Loucy (cell line): ENCODE measurements at regions not wholly inside any gene's neighbourhood (a gene's known extent, or its start where the extent isn't known, plus 50 kb on each side); places are given as distances from the start of the nearest gene placed in this dataset.

Source experiments
- EZH2phosphoT487 ChIP-seq: fragments of 200-600 bp; IDR thresholded peaks from 2 replicates; pipeline ENCODE4 v1.6.1; 2018; ENCODE audit warnings: antibody characterized with exemption, mild to moderate bottlenecking, moderate library complexity, borderline replicate concordance
- TF ChIP-seq, protein P1 (sequence below): fragments of 200-600 bp; sonication (generic); conservative IDR thresholded peaks from 2 replicates; pipeline ENCODE4 v1.5.1; 2014; ENCODE audit warnings: mild to moderate bottlenecking, antibody characterized with exemption, low read length

- TF ChIP-seq, protein P1, sequence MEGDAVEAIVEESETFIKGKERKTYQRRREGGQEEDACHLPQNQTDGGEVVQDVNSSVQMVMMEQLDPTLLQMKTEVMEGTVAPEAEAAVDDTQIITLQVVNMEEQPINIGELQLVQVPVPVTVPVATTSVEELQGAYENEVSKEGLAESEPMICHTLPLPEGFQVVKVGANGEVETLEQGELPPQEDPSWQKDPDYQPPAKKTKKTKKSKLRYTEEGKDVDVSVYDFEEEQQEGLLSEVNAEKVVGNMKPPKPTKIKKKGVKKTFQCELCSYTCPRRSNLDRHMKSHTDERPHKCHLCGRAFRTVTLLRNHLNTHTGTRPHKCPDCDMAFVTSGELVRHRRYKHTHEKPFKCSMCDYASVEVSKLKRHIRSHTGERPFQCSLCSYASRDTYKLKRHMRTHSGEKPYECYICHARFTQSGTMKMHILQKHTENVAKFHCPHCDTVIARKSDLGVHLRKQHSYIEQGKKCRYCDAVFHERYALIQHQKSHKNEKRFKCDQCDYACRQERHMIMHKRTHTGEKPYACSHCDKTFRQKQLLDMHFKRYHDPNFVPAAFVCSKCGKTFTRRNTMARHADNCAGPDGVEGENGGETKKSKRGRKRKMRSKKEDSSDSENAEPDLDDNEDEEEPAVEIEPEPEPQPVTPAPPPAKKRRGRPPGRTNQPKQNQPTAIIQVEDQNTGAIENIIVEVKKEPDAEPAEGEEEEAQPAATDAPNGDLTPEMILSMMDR = no peak
- no peak for TF ChIP-seq EZH2phosphoT487
These were observed 206.7 kb upstream of the LEF1 start for GRCh38 chr4:108375434-108375833.
